GM18909 (cell line): ENCODE measurements at regions not wholly inside any gene's neighbourhood (a gene's known extent, or its start where the extent isn't known, plus 50 kb on each side); places are given as distances from the start of the nearest gene placed in this dataset.
"Not testable (repeated sequence)": the region's sequence is repeated elsewhere in the genome, so short reads cannot be mapped to it uniquely, and the experiment has no call there.

Experiments used
- ATAC-seq: cut with Tn5 transposase; IDR thresholded peaks from one replicate; pipeline ENCODE4 v1.9.1; 2021; ENCODE audit warnings: mild to moderate bottlenecking; ENCODE audit not compliant: unreplicated experiment, poor library complexity

- ATAC-seq: no peak
Observed at GRCh38 chr1:214136324-214136919, 144.5 kb upstream of the SMYD2 start.

- ATAC-seq: no peak
Observed at GRCh38 chr1:214141486-214141885, 139.5 kb upstream of the SMYD2 start.

GRCh38 chr1:214143006-214143992 is 137.7 kb upstream of the SMYD2 start:
- ATAC-seq: no peak

GRCh38 chr1:214144521-214144920 is 136.4 kb upstream of the SMYD2 start:
- not testable (repeated sequence) for ATAC-seq

- ATAC-seq: no peak
Observed at GRCh38 chr1:214146523-214146922, 134.4 kb upstream of the SMYD2 start.

- no peak for ATAC-seq
Observed at GRCh38 chr1:214154596-214155292, 126.2 kb upstream of the SMYD2 start.

GRCh38 chr1:214155987-214156625 is 124.9 kb upstream of the SMYD2 start:
- ATAC-seq: no peak

- ATAC-seq: no peak
Observed at GRCh38 chr1:214164173-214164572, 116.8 kb upstream of the SMYD2 start.

- no peak for ATAC-seq
Observed at GRCh38 chr1:214165850-214166374, 115.0 kb upstream of the SMYD2 start.

- ATAC-seq: no peak
Observed at GRCh38 chr1:214174508-214175199, 106.3 kb upstream of the SMYD2 start.

- ATAC-seq: no peak
Observed at GRCh38 chr1:214178102-214178501, 102.9 kb upstream of the SMYD2 start.

- ATAC-seq: no peak
Observed at GRCh38 chr1:214184992-214185391, 96.0 kb upstream of the SMYD2 start.

GRCh38 chr1:214186103-214186824 is 94.7 kb upstream of the SMYD2 start:
- no peak for ATAC-seq

- no peak for ATAC-seq
Observed at GRCh38 chr1:214187121-214187900, 93.6 kb upstream of the SMYD2 start.

- no peak for ATAC-seq
Observed at GRCh38 chr1:214187933-214188332, 93.0 kb upstream of the SMYD2 start.

- no peak for ATAC-seq
Observed at GRCh38 chr1:214188835-214189234, 92.1 kb upstream of the SMYD2 start.

- no peak for ATAC-seq
Observed at GRCh38 chr1:214192825-214193643, 87.9 kb upstream of the SMYD2 start.
